Nephron progenitor cell (in vitro differentiated cells): ENCODE measurements at regions not wholly inside any gene's neighbourhood (a gene's known extent, or its start where the extent isn't known, plus 50 kb on each side); places are given as distances from the start of the nearest gene placed in this dataset.
"Not testable (repeated sequence)": the region's sequence is repeated elsewhere in the genome, so short reads cannot be mapped to it uniquely, and the experiment has no call there.

Experiments used
- DNase-seq: peaks from one replicate; pipeline ENCODE4 v3.0.0; 2021
- H3K27ac Mint-ChIP-seq: 2 replicates; pipeline ENCODE4 v1.8.0; 2021; ENCODE audit warnings: mild to moderate bottlenecking, moderate library complexity, mixed read lengths
- H3K27me3 Mint-ChIP-seq: 2 replicates; pipeline ENCODE4 v1.8.0; 2021; ENCODE audit warnings: mild to moderate bottlenecking, low read depth, mixed read lengths; ENCODE audit not compliant: poor library complexity
- H3K36me3 Mint-ChIP-seq: 2 replicates; pipeline ENCODE4 v1.8.0; 2021; ENCODE audit warnings: low read depth, mixed read lengths
- H3K4me1 Mint-ChIP-seq: 2 replicates; pipeline ENCODE4 v1.8.0; 2021; ENCODE audit warnings: mixed read lengths
- H3K4me3 Mint-ChIP-seq: 2 replicates; pipeline ENCODE4 v1.8.0; 2021; ENCODE audit warnings: mild to moderate bottlenecking, moderate library complexity, mixed read lengths
- H3K9me3 Mint-ChIP-seq: 2 replicates; pipeline ENCODE4 v1.8.0; 2021; ENCODE audit warnings: mild to moderate bottlenecking, moderate library complexity, mixed read lengths
- CTCF ChIP-seq: fragments of 200-600 bp; sonication (generic); IDR thresholded peaks from 2 replicates; pipeline ENCODE4 v1.5.0; 2021; ENCODE audit warnings: antibody characterized with exemption

GRCh38 chr2:82996217-82996616 is 1462.9 kb downstream of the SUCLG1 start:
- Mint-ChIP-seq H3K4me3 (no peak overlapping the region), H3K9me3 (no peaks in the 10 kb centered on the region), H3K4me1 (no peaks in the 10 kb centered on the region), H3K27me3 (no peaks in the 10 kb centered on the region), H3K27ac (no peak overlapping the region), H3K36me3 (no peaks in the 10 kb centered on the region)
- TF ChIP-seq CTCF = no peak
- no peak for DNase-seq

- Mint-ChIP-seq H3K9me3 (no peaks in the 10 kb centered on the region), H3K4me3 (no peak overlapping the region), H3K36me3 (no peaks in the 10 kb centered on the region), H3K4me1 (no peaks in the 10 kb centered on the region), H3K27ac (no peak overlapping the region), H3K27me3 (no peaks in the 10 kb centered on the region)
- no peak for DNase-seq
- no peak for TF ChIP-seq CTCF
Observed at GRCh38 chr2:82994151-82994550, 1464.9 kb downstream of the SUCLG1 start.

- Mint-ChIP-seq H3K4me3 (no peak overlapping the region), H3K9me3 (no peaks in the 10 kb centered on the region), H3K4me1 (no peaks in the 10 kb centered on the region), H3K36me3 (no peaks in the 10 kb centered on the region), H3K27ac (no peak overlapping the region), H3K27me3 (no peaks in the 10 kb centered on the region)
- no peak for DNase-seq
- no peak for TF ChIP-seq CTCF
Observed at GRCh38 chr2:82993609-82994008, 1465.5 kb downstream of the SUCLG1 start.

- Mint-ChIP-seq H3K4me1 (no peaks in the 10 kb centered on the region), H3K27me3 (no peaks in the 10 kb centered on the region)
- no peak for DNase-seq
Observed at GRCh38 chr2:82992968-82993367, 1466.1 kb downstream of the SUCLG1 start.

GRCh38 chr2:82987706-82988105 is 1471.4 kb downstream of the SUCLG1 start:
- not testable (repeated sequence) for H3K4me3 Mint-ChIP-seq, H3K27me3 Mint-ChIP-seq, DNase-seq, H3K4me1 Mint-ChIP-seq, H3K27ac Mint-ChIP-seq, H3K36me3 Mint-ChIP-seq
- H3K9me3 Mint-ChIP-seq = peaks cover 14% of the 10 kb centered on the region

More at GRCh38 chr2:82992968-82993367, 1466.1 kb downstream of the SUCLG1 start:
- H3K9me3 Mint-ChIP-seq = no peaks in the 10 kb centered on the region
- no peak for TF ChIP-seq CTCF
- H3K36me3 Mint-ChIP-seq = no peaks in the 10 kb centered on the region
- no peak overlapping the region for H3K27ac Mint-ChIP-seq
- H3K4me3 Mint-ChIP-seq = no peak overlapping the region

GRCh38 chr2:82986899-82987298 is 1472.2 kb downstream of the SUCLG1 start:
- TF ChIP-seq CTCF = no peak
- H3K4me1 Mint-ChIP-seq = no peaks in the 10 kb centered on the region
- peaks cover 17% of the 10 kb centered on the region for H3K9me3 Mint-ChIP-seq
- no peaks in the 10 kb centered on the region for H3K36me3 Mint-ChIP-seq
- peak overlapping the region; percentile 3 for H3K27ac Mint-ChIP-seq
- DNase-seq = no peak
- no peak overlapping the region for H3K4me3 Mint-ChIP-seq
- no peaks in the 10 kb centered on the region for H3K27me3 Mint-ChIP-seq
